ENCODE measurements at regions not wholly inside any gene's neighbourhood (a gene's known extent, or its start where the extent isn't known, plus 50 kb on each side); places are given as distances from the start of the nearest gene placed in this dataset.

DNA sequence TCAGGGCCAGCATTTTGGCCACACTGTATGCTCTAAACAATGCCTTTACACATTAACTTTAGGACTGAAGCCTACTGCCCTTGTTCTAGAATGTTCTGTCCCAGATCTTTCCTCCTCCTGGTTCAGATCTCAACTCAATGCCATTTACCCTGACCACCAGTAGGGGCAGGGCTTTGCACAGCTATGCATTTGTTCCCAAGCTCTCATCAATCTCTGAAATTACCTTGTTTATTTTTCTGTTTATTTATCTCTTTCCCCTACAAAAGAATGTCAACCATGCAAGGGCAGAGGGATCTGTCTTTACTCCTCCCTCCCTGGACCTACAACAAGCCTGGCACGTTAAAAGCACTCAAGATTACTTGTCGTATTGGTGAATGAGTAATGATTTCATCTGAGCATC, 612.9 kb downstream of the BNC2 start:
- Histone ChIP-seq H3K27me3 (replicated peaks; ENCODE audit: control insufficient read depth, insufficient read depth, low read length) (no peaks in the 10 kb centered on the region), H3K4me3 (ENCODE audit: low read depth, low read length) (no peak overlapping the region), H3K36me3 (ENCODE audit: control insufficient read depth, insufficient read depth, low read length) (no peaks in the 10 kb centered on the region), H3K9me3 (no peaks in the 10 kb centered on the region), H3K4me1 (no peaks in the 10 kb centered on the region)
- Mint-ChIP-seq H3K9me3 (ENCODE audit: unreplicated experiment) (no peaks in the 10 kb centered on the region), H3K36me3 (ENCODE audit: insufficient read depth, unreplicated experiment) (no peaks in the 10 kb centered on the region), H3K4me3 (ENCODE audit: unreplicated experiment) (no peak overlapping the region), H3K27ac (ENCODE audit: unreplicated experiment) (no peak overlapping the region), H3K27me3 (ENCODE audit: insufficient read depth, unreplicated experiment) (no peaks in the 10 kb centered on the region), H3K4me1 (ENCODE audit: low read depth, unreplicated experiment) (peaks cover 8% of the 10 kb centered on the region)
- DNase-seq: no peak
- TF ChIP-seq, protein P1, sequence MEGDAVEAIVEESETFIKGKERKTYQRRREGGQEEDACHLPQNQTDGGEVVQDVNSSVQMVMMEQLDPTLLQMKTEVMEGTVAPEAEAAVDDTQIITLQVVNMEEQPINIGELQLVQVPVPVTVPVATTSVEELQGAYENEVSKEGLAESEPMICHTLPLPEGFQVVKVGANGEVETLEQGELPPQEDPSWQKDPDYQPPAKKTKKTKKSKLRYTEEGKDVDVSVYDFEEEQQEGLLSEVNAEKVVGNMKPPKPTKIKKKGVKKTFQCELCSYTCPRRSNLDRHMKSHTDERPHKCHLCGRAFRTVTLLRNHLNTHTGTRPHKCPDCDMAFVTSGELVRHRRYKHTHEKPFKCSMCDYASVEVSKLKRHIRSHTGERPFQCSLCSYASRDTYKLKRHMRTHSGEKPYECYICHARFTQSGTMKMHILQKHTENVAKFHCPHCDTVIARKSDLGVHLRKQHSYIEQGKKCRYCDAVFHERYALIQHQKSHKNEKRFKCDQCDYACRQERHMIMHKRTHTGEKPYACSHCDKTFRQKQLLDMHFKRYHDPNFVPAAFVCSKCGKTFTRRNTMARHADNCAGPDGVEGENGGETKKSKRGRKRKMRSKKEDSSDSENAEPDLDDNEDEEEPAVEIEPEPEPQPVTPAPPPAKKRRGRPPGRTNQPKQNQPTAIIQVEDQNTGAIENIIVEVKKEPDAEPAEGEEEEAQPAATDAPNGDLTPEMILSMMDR (IDR thresholded peaks at IDR 0.05; ENCODE audit: insufficient read depth in 1 of 2, low read depth in 1 of 2, low read length in 1 of 2, severe bottlenecking in 1 of 2, unreplicated experiment in 1 of 2): peak in 1 of 2 experiments; percentile 13
- no TSS peak for BruUV-seq (replicated peaks)
- intact Hi-C loops (cut with micrococcal nuclease; ENCODE audit: unreplicated experiment): no loop called here
- ChIA-PET POLR2A (no interaction called here), CTCF (interaction anchor here (0.6 kb wide), 1 partner anchor 218 kb away, joined by 3 read pairs; no protein-coding TSS in a partner anchor)

DNA sequence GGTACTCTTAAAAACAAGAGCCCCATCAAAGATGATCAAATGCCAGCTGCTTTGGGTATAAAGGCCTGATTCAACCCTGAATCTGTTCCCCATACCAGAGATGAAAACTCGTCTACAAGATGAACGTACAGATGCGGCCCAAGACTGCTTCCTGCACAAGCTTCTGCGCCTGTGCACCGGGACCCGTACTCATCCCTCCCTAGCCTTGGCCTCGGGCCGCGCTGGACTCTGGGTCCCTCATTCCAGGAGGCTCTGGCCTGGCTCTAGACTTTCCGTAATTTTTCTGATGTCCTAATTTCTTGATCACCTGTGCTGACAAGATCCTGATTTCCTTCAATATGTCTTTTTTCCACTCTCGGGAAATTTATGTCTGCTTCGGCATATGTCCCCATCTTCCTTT, 612.3 kb downstream of the BNC2 start:
- H3K36me3 Mint-ChIP-seq (ENCODE audit: insufficient read depth, unreplicated experiment): no peaks in the 10 kb centered on the region
- intact Hi-C loops (cut with micrococcal nuclease; ENCODE audit: unreplicated experiment): no loop called here
- H3K27me3 ChIP-seq (replicated peaks; ENCODE audit: control insufficient read depth, insufficient read depth, low read length): no peaks in the 10 kb centered on the region
- TF ChIP-seq, protein P1 (IDR thresholded peaks at IDR 0.05; ENCODE audit: insufficient read depth in 1 of 2, low read depth in 1 of 2, low read length in 1 of 2, severe bottlenecking in 1 of 2, unreplicated experiment in 1 of 2): no peak
- no peaks in the 10 kb centered on the region for H3K9me3 ChIP-seq
- POLR2A ChIA-PET: no interaction called here
- H3K4me1 ChIP-seq: no peaks in the 10 kb centered on the region
- no peak overlapping the region for H3K4me3 ChIP-seq (ENCODE audit: low read depth, low read length)
- no peaks in the 10 kb centered on the region for H3K36me3 ChIP-seq (ENCODE audit: control insufficient read depth, insufficient read depth, low read length)
- CTCF ChIA-PET: no interaction called here
- BruUV-seq (replicated peaks): no TSS peak
- DNase-seq: no peak
- peaks cover 8% of the 10 kb centered on the region for H3K4me1 Mint-ChIP-seq (ENCODE audit: low read depth, unreplicated experiment)
- no peaks in the 10 kb centered on the region for H3K27me3 Mint-ChIP-seq (ENCODE audit: insufficient read depth, unreplicated experiment)
- no peaks in the 10 kb centered on the region for H3K9me3 Mint-ChIP-seq (ENCODE audit: unreplicated experiment)
- no peak overlapping the region for H3K4me3 Mint-ChIP-seq (ENCODE audit: unreplicated experiment)
- no peak overlapping the region for H3K27ac Mint-ChIP-seq (ENCODE audit: unreplicated experiment)

DNA sequence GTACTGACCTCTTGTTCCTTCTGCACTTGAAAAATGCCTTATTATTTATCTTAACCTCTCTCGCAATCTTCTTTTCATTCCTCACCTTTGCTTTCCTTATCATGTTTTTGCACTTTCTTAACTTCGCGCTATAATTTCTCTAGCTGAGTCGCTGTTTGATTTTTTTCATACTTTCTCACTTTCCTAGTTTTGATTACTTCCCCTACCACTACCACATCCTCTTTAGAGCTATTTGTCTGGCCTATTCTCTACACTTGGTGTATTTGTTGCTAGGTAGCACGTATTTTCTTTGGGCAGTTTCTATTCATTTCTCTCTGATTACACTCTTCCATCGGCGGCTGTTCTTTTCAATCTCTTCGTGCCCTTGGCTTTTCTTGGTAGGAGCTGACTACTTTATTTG, 611.8 kb downstream of the BNC2 start:
- Histone ChIP-seq H3K4me3 (ENCODE audit: low read depth, low read length) (no peak overlapping the region), H3K9me3 (no peaks in the 10 kb centered on the region), H3K36me3 (ENCODE audit: control insufficient read depth, insufficient read depth, low read length) (no peaks in the 10 kb centered on the region), H3K4me1 (no peaks in the 10 kb centered on the region), H3K27me3 (replicated peaks; ENCODE audit: control insufficient read depth, insufficient read depth, low read length) (no peaks in the 10 kb centered on the region)
- no peak overlapping the region for H3K4me3 Mint-ChIP-seq (ENCODE audit: unreplicated experiment)
- ChIA-PET CTCF (no interaction called here), POLR2A (no interaction called here)
- TF ChIP-seq, protein P1 (IDR thresholded peaks at IDR 0.05; ENCODE audit: insufficient read depth in 1 of 2, low read depth in 1 of 2, low read length in 1 of 2, severe bottlenecking in 1 of 2, unreplicated experiment in 1 of 2): no peak
- no TSS peak for BruUV-seq (replicated peaks)
- no peaks in the 10 kb centered on the region for H3K9me3 Mint-ChIP-seq (ENCODE audit: unreplicated experiment)
- H3K27ac Mint-ChIP-seq (ENCODE audit: unreplicated experiment): no peak overlapping the region
- peaks cover 8% of the 10 kb centered on the region for H3K4me1 Mint-ChIP-seq (ENCODE audit: low read depth, unreplicated experiment)
- intact Hi-C loops (cut with micrococcal nuclease; ENCODE audit: unreplicated experiment): no loop called here
- no peaks in the 10 kb centered on the region for H3K36me3 Mint-ChIP-seq (ENCODE audit: insufficient read depth, unreplicated experiment)
- no peak for DNase-seq
- no peaks in the 10 kb centered on the region for H3K27me3 Mint-ChIP-seq (ENCODE audit: insufficient read depth, unreplicated experiment)

Measured in Caco-2 (cell line).